Testis (tissue), 2 donors: ENCODE measurements at regions not wholly inside any gene's neighbourhood (a gene's known extent, or its start where the extent isn't known, plus 50 kb on each side); places are given as distances from the start of the nearest gene placed in this dataset.

Experiments used
- CTCF ChIP-seq, 3 experiments: fragments of 450-650 bp in 2 of 3; fragments of 200-600 bp in 1 of 3; sonication (generic) in 1 of 3; IDR thresholded peaks; one replicate each; pipeline ENCODE4 v1.5.1; 2016 to 2019; ENCODE audit warnings: antibody characterized with exemption in 3 of 3, mild to moderate bottlenecking in 2 of 3, moderate library complexity in 1 of 3
- POLR2A ChIP-seq: fragments of 450-650 bp; IDR thresholded peaks from one replicate; pipeline ENCODE4 v1.6.1; 2017; ENCODE audit warnings: antibody characterized with exemption, mild to moderate bottlenecking, moderate library complexity

GRCh38 chr1:238710697-238711096 lies 675.7 kb upstream of the CHRM3 start:
- TF ChIP-seq CTCF (IDR thresholded peaks at IDR 0.05) (no peak), POLR2A (no peak)
